GM18508 (cell line): ENCODE measurements at regions not wholly inside any gene's neighbourhood (a gene's known extent, or its start where the extent isn't known, plus 50 kb on each side); places are given as distances from the start of the nearest gene placed in this dataset.

Experiments used
- ATAC-seq: cut with Tn5 transposase; IDR thresholded peaks from one replicate; pipeline ENCODE4 v1.9.1; 2021; ENCODE audit warnings: moderate number of reproducible peaks; ENCODE audit not compliant: insufficient read depth, unreplicated experiment

- ATAC-seq, result no peak
Measured at GRCh38 chr11:131223198-131223991, 147.0 kb upstream of the NTM start.

- no peak for ATAC-seq
Measured at GRCh38 chr11:131228378-131228777, 142.0 kb upstream of the NTM start.

GRCh38 chr11:131229221-131229620 is 141.2 kb upstream of the NTM start:
- no peak for ATAC-seq

- ATAC-seq, result no peak
Measured at GRCh38 chr11:131231317-131231940, 139.0 kb upstream of the NTM start.

GRCh38 chr11:131232261-131232660 is 138.2 kb upstream of the NTM start:
- no peak for ATAC-seq

- ATAC-seq, result no peak
Measured at GRCh38 chr11:131234221-131234620, 136.2 kb upstream of the NTM start.

- no peak for ATAC-seq
Measured at GRCh38 chr11:131235328-131236298, 134.8 kb upstream of the NTM start.

GRCh38 chr11:131240421-131240820 is 130.0 kb upstream of the NTM start:
- no peak for ATAC-seq

- no peak for ATAC-seq
Measured at GRCh38 chr11:131242476-131243000, 127.9 kb upstream of the NTM start.

- no peak for ATAC-seq
Measured at GRCh38 chr11:131246156-131246555, 124.3 kb upstream of the NTM start.

- ATAC-seq, result no peak
Measured at GRCh38 chr11:131246663-131247062, 123.8 kb upstream of the NTM start.

- ATAC-seq, result no peak
Measured at GRCh38 chr11:131248588-131248987, 121.8 kb upstream of the NTM start.

- ATAC-seq, result no peak
Measured at GRCh38 chr11:131253142-131253655, 117.2 kb upstream of the NTM start.

GRCh38 chr11:131253656-131254151 is 116.7 kb upstream of the NTM start:
- no peak for ATAC-seq

GRCh38 chr11:131254254-131254653 is 116.2 kb upstream of the NTM start:
- ATAC-seq, result no peak

GRCh38 chr11:131274233-131274632 is 96.2 kb upstream of the NTM start:
- no peak for ATAC-seq

- ATAC-seq, result no peak
Measured at GRCh38 chr11:131275580-131275979, 94.8 kb upstream of the NTM start.

- no peak for ATAC-seq
Measured at GRCh38 chr11:131278472-131278871, 91.9 kb upstream of the NTM start.

- no peak for ATAC-seq
Measured at GRCh38 chr11:131279654-131280384, 90.6 kb upstream of the NTM start.

- no peak for ATAC-seq
Measured at GRCh38 chr11:131281316-131281715, 89.1 kb upstream of the NTM start.
